Neuronal stem cell (in vitro differentiated cells): ENCODE measurements at regions not wholly inside any gene's neighbourhood (a gene's known extent, or its start where the extent isn't known, plus 50 kb on each side); places are given as distances from the start of the nearest gene placed in this dataset.

Experiments
- DNase-seq: peaks from one replicate; pipeline ENCODE4 v3.0.0-alpha.2; 2013; ENCODE audit warnings: low spot score
- H2AFZ ChIP-seq: one replicate; pipeline ENCODE4 v1.6.1; 2013; ENCODE audit warnings: mild to moderate bottlenecking, low read length, inconsistent platforms
- H2AK5ac ChIP-seq: 2 replicates; pipeline ENCODE4 v1.6.1; 2013; ENCODE audit warnings: low read depth, mild to moderate bottlenecking, inconsistent platforms, low read length, moderate library complexity, mixed read lengths
- H2BK120ac ChIP-seq: 2 replicates; pipeline ENCODE4 v1.6.1; 2013; ENCODE audit warnings: low read depth, mild to moderate bottlenecking, inconsistent platforms, low read length, moderate library complexity, mixed read lengths
- H2BK12ac ChIP-seq: one replicate; pipeline ENCODE4 v1.6.1; 2013; ENCODE audit warnings: low read length, inconsistent platforms
- H2BK15ac ChIP-seq: 2 replicates; pipeline ENCODE4 v1.6.1; 2013; ENCODE audit warnings: mild to moderate bottlenecking, low read length, inconsistent platforms, mixed read lengths
- H2BK5ac ChIP-seq: one replicate; pipeline ENCODE4 v1.6.1; 2013; ENCODE audit warnings: inconsistent platforms, mild to moderate bottlenecking, low read length, moderate library complexity
- H3K14ac ChIP-seq: one replicate; pipeline ENCODE4 v1.6.1; 2013; ENCODE audit warnings: low read length, inconsistent platforms
- H3K18ac ChIP-seq: 2 replicates; pipeline ENCODE4 v1.6.1; 2013; ENCODE audit warnings: low read length, inconsistent platforms
- H3K23ac ChIP-seq: 2 replicates; pipeline ENCODE4 v1.6.1; 2013; ENCODE audit warnings: low read depth, mild to moderate bottlenecking, mixed read lengths, low read length, inconsistent platforms; ENCODE audit not compliant: poor library complexity
- H3K27ac ChIP-seq: replicated peaks from 3 replicates; pipeline ENCODE4 v1.5.1; 2013; ENCODE audit warnings: low read length, inconsistent platforms
- H3K27me3 ChIP-seq, 3 experiments: 2 replicates each; pipeline ENCODE4 v1.6.1; 2013; ENCODE audit warnings: low read length in 3 of 3, mild to moderate bottlenecking in 2 of 3, inconsistent platforms in 1 of 3, low read depth in 1 of 3, mixed read lengths in 1 of 3, moderate library complexity in 1 of 3; ENCODE audit not compliant: control insufficient read depth in 3 of 3, insufficient read depth in 3 of 3
- H3K36me3 ChIP-seq, 2 donors: replicated peaks in 1 of 2; 2 replicates each; pipeline ENCODE4 v1.6.1; 2013; ENCODE audit warnings: low read length in 2 of 2; ENCODE audit not compliant: control insufficient read depth in 2 of 2, insufficient read depth in 2 of 2
- H3K4ac ChIP-seq: 2 replicates; pipeline ENCODE4 v1.6.1; 2013; ENCODE audit warnings: inconsistent platforms, mild to moderate bottlenecking, low read length, moderate library complexity
- H3K4me1 ChIP-seq, 2 donors: 1 replicate in 1 of 2; 2 replicates in 1 of 2; pipeline ENCODE4 v1.6.1; 2013; ENCODE audit warnings: low read length in 2 of 2, low read depth in 1 of 2; ENCODE audit not compliant: control insufficient read depth in 2 of 2, insufficient read depth in 1 of 2
- H3K4me2 ChIP-seq: one replicate; pipeline ENCODE4 v1.6.1; 2013; ENCODE audit warnings: mild to moderate bottlenecking, low read length, inconsistent platforms; ENCODE audit not compliant: insufficient read depth, poor library complexity, severe bottlenecking
- H3K4me3 ChIP-seq, 2 donors: 2 replicates each; pipeline ENCODE4 v1.5.1; 2013; ENCODE audit warnings: low read length in 2 of 2, mild to moderate bottlenecking in 2 of 2, inconsistent platforms in 1 of 2, moderate library complexity in 1 of 2
- H3K79me1 ChIP-seq: one replicate; pipeline ENCODE4 v1.6.1; 2013; ENCODE audit warnings: low read depth, mild to moderate bottlenecking, inconsistent platforms, low read length, moderate library complexity
- H3K9ac ChIP-seq: one replicate; pipeline ENCODE4 v1.6.1; 2013; ENCODE audit warnings: mild to moderate bottlenecking, low read depth, low read length, inconsistent platforms; ENCODE audit not compliant: poor library complexity
- H3K9me3 ChIP-seq, 2 donors: replicated peaks in 1 of 2; 2 replicates each; pipeline versions ENCODE3 to v1.6.1; 2013; ENCODE audit warnings: low read length in 2 of 2, mild to moderate bottlenecking in 2 of 2, inconsistent platforms in 1 of 2, low read depth in 1 of 2, mixed read lengths in 1 of 2, moderate library complexity in 1 of 2; ENCODE audit not compliant: control insufficient read depth in 2 of 2, insufficient read depth in 1 of 2
- H4K8ac ChIP-seq: one replicate; pipeline ENCODE4 v1.6.1; 2013; ENCODE audit warnings: low read depth, mild to moderate bottlenecking, inconsistent platforms, low read length, moderate library complexity
- H4K91ac ChIP-seq: one replicate; pipeline ENCODE4 v1.6.1; 2013; ENCODE audit warnings: low read length, low read depth, mild to moderate bottlenecking, inconsistent platforms; ENCODE audit not compliant: poor library complexity
- WGBS, 2 donors: extraction: QIAGEN DNeasy Blood & Tissue Kit; methylation state at CpG; one replicate each; pipeline ENCODE4 v1.1.7; 2013; ENCODE audit warnings: missing lambda C conversion rate in 2 of 2, mixed read lengths in 1 of 2; ENCODE audit not compliant: insufficient read length in 2 of 2, insufficient replicate concordance in 1 of 2; ENCODE audit errors: extremely low coverage in 2 of 2; 5-methylcytosine and 5-hydroxymethylcytosine counted together

GRCh38 chr13:73681015-73681414 is 453.2 kb downstream of the KLF12 start:
- no peak overlapping the region for H3K4me3 ChIP-seq
- H2AK5ac ChIP-seq, result no peak overlapping the region
- H3K36me3 ChIP-seq, result no peaks in the 10 kb centered on the region
- H3K9me3 ChIP-seq, result no peaks in the 10 kb centered on the region
- H3K27ac ChIP-seq, result no peak overlapping the region
- no peak overlapping the region for H3K9ac ChIP-seq
- no peak overlapping the region for H2AFZ ChIP-seq
- no peaks in the 10 kb centered on the region for H3K27me3 ChIP-seq
- WGBS, 2 donors, result no CpG with 5 or more reads among the region's 3 CpGs
- no peaks in the 10 kb centered on the region for H3K79me1 ChIP-seq
- no peak overlapping the region for H3K4ac ChIP-seq
- no peak overlapping the region for H2BK15ac ChIP-seq
- no peak overlapping the region for H4K91ac ChIP-seq
- H2BK12ac ChIP-seq, result no peak overlapping the region
- no peak overlapping the region for H3K18ac ChIP-seq
- H4K8ac ChIP-seq, result no peak overlapping the region
- no peak overlapping the region for H3K23ac ChIP-seq
- no peak overlapping the region for H2BK5ac ChIP-seq
- no peak overlapping the region for H2BK120ac ChIP-seq
- no peak for DNase-seq
- H3K4me2 ChIP-seq, result no peak overlapping the region
- no peak overlapping the region for H3K14ac ChIP-seq
- peaks cover 0 to 6% of the 10 kb centered on the region in 2 donors for H3K4me1 ChIP-seq

- Histone ChIP-seq H2BK12ac (no peak overlapping the region), H3K79me1 (no peaks in the 10 kb centered on the region), H2BK120ac (no peak overlapping the region), H4K91ac (no peak overlapping the region), H3K4me2 (no peak overlapping the region), H3K14ac (no peak overlapping the region), H3K4me1 (peaks cover 0 to 6% of the 10 kb centered on the region in 2 donors), H2BK15ac (no peak overlapping the region), H2BK5ac (no peak overlapping the region), H3K23ac (no peak overlapping the region), H3K9me3 (no peaks in the 10 kb centered on the region), H3K27ac (no peak overlapping the region), H3K4me3 (no peak overlapping the region), H4K8ac (no peak overlapping the region), H3K18ac (no peak overlapping the region), H3K27me3 (no peaks in the 10 kb centered on the region), H3K4ac (no peak overlapping the region), H3K36me3 (no peaks in the 10 kb centered on the region), H2AK5ac (no peak overlapping the region), H2AFZ (peak overlapping the region; percentile 27), H3K9ac (no peak overlapping the region)
- DNase-seq, result no peak
- WGBS, 2 donors, result no CpG with 5 or more reads among the region's 4 CpGs
Observed at GRCh38 chr13:73677048-73677601, 457.1 kb downstream of the KLF12 start.

GRCh38 chr13:73676550-73677047 is 457.6 kb downstream of the KLF12 start:
- no peak overlapping the region for H2BK15ac ChIP-seq
- H3K4ac ChIP-seq, result no peak overlapping the region
- no peak overlapping the region for H3K18ac ChIP-seq
- no peak overlapping the region for H3K14ac ChIP-seq
- H3K4me2 ChIP-seq, result no peak overlapping the region
- H3K23ac ChIP-seq, result no peak overlapping the region
- no peak overlapping the region for H3K4me3 ChIP-seq
- H2BK5ac ChIP-seq, result no peak overlapping the region
- no peak overlapping the region for H2AK5ac ChIP-seq
- peak overlapping the region; percentile 1 for H2AFZ ChIP-seq
- no peaks in the 10 kb centered on the region for H3K9me3 ChIP-seq
- H3K4me1 ChIP-seq, result peaks cover 0 to 6% of the 10 kb centered on the region in 2 donors
- H3K79me1 ChIP-seq, result no peaks in the 10 kb centered on the region
- no peak for DNase-seq
- H2BK12ac ChIP-seq, result no peak overlapping the region
- H3K9ac ChIP-seq, result no peak overlapping the region
- WGBS, 2 donors, result no CpG with 5 or more reads among the region's 2 CpGs
- no peak overlapping the region for H3K27ac ChIP-seq
- no peak overlapping the region for H4K8ac ChIP-seq
- H3K36me3 ChIP-seq, result no peaks in the 10 kb centered on the region
- no peaks in the 10 kb centered on the region for H3K27me3 ChIP-seq
- no peak overlapping the region for H2BK120ac ChIP-seq
- H4K91ac ChIP-seq, result no peak overlapping the region

GRCh38 chr13:73675821-73676220 is 458.4 kb downstream of the KLF12 start:
- Histone ChIP-seq H3K14ac (no peak overlapping the region), H3K27ac (no peak overlapping the region), H2BK120ac (no peak overlapping the region), H2BK15ac (no peak overlapping the region), H4K91ac (no peak overlapping the region), H2BK12ac (no peak overlapping the region), H3K4me3 (no peak overlapping the region), H3K36me3 (no peaks in the 10 kb centered on the region), H2AK5ac (no peak overlapping the region), H3K4ac (no peak overlapping the region), H4K8ac (no peak overlapping the region), H3K9me3 (no peaks in the 10 kb centered on the region), H3K9ac (no peak overlapping the region), H3K27me3 (no peaks in the 10 kb centered on the region), H3K23ac (no peak overlapping the region), H3K18ac (no peak overlapping the region), H2AFZ (no peak overlapping the region), H3K79me1 (no peaks in the 10 kb centered on the region), H2BK5ac (no peak overlapping the region), H3K4me1 (peaks cover 0 to 6% of the 10 kb centered on the region in 2 donors), H3K4me2 (no peak overlapping the region)
- WGBS, 2 donors, result no CpG with 5 or more reads among the region's 4 CpGs
- no peak for DNase-seq
